ENCODE measurements at regions not wholly inside any gene's neighbourhood (a gene's known extent, or its start where the extent isn't known, plus 50 kb on each side); places are given as distances from the start of the nearest gene placed in this dataset.

DNA sequence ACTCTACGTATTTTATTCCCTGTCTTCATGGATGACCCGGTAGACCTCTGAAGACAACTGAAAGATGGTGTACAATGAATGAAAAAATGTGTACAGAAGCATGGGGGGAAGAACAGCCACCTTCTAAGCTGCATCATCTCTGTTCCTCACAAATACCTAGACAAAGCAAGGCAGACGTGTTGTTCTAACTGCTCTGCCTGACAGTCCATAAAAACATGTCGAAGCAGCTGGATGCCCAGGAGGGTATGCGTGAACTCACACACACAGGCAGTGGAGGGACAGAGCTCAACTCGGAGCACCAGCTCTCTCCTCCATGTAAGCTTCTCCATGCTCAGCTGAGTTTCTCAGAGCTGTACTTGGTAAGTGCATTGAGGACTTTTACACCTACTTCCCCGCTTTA lies 327.4 kb downstream of the CTTN start:
- DNase-seq (ENCODE audit: low read depth in 3 of 3), result no peak

DNA sequence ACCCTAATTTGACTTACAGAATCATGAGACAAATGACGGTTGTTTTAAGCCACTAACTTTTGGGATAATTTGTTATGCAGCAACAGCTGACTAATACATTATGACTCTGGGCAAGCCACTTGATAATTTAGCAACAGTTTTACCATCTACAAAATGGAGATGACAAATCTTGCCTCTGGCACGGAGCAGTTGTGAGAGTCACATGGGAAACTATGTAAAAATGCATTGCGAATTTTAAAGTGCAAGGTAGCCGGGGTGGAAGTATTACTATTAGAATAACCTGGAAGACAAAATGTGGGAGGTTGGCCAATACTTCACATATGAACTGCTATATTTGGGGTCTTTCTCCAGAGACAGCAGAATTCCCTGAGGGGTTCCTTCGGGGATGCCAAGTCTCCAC lies 328.7 kb downstream of the CTTN start:
- DNase-seq (ENCODE audit: low read depth in 3 of 3), result no peak

DNA sequence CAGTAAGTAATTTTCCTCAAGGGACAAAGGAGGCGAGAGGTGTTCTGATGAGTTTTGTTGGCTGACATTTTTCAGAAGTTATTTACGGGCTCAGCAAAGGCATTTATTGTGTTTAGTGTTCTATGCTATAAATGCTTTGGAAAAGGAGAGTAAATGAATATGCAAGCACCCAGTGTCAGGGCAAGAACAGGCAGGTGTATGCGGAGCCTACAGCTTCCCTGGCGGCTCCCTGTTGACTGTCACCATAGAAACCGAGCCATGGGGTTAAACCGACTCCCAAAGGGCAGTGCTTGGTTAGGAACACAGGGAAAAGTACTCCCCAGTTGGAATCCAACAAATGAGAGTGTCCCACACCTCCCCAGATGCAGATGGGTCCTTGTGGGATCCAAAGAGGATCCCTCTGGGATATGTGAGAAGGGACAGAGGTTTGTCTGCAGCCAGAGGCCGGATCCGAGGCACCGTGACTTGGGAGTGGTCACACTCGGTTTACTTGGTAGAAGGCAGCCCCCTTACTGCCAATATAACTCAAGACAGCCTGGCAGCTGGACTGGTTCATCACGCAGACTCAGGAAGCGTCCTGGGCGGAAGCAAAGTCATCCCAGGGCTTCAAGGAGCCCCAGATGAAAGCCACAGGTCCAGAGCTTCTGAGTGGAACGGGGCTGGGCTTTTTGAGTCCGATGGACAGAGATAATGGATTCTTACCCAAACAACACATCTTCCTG lies 329.7 kb downstream of the CTTN start:
- no peak for DNase-seq (ENCODE audit: low read depth in 3 of 3)

DNA sequence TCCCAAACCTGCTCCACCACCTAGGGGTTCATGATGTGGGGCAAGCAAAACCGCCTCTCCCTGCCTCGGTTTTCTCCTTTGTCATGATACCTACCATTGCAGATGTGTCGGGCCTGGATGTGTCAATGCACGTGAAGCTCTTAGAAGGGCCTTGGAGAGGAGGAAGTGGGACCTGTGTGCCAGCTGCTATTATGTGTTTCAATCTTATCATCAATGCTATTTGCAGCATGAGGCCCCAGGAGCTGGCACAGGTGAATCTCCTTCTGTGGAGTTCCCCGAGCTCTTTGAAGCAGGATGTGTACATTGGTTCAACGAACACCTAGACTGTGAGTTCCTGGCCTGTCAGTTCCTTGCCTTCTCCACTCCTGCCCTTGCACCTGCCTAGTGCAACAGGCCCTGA lies 331.6 kb downstream of the CTTN start:
- DNase-seq (ENCODE audit: low read depth in 3 of 3), result no peak

DNA sequence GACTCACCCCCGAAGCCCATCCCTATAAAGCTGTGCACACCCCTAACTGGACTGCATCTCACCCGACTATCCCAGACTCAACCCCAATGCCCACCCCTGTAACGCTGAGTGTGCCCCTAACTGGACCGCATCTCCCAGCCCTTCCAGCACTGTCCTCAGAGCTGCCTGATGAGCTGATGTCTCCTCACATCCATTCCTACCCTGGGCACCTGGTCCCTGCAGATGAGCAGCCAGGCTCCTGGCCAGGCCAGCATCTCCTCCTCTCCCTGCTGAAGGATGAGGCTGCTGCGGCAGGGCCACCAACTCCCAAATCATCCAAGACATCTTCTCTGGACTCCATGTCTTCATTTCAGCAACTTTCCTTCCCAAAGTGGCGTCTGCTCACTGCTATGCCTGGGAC lies 332.1 kb downstream of the CTTN start:
- no peak for DNase-seq (ENCODE audit: low read depth in 3 of 3)

DNA sequence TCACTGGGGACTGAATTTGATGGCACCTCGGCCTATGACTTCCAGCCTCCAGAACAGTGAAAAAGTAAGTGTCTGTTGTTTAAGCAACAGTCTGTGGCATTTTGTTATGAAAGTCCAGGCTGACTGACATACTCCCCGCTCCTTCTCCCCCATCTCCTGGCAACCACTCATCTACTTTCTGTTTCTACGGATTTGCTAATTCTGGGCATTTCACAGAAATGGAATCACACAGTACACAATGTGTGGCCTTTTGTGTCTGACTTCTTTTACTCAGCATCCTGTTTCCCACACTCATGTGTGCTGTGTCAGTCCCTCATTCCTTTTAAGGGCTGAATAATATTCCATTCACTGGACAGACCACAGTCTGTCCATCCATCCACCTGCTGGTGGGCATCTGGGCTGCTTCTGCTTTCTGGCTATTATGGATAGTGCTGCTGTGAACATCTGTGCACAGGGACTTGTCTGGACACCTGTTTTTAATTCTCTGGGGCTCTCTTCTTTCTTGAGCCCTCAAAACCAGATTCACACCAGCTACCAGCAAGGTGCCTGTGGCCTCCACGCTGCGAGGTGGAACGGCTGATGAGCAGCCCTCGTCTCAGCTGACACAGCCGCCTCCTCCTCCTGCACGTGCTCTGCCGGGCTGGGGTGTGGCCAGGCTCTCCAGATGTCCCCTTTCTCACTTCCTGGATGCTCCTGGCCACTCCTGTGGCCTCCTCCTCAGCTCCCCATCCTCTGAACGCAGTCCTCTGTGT lies 333.1 kb downstream of the CTTN start:
- DNase-seq (ENCODE audit: low read depth in 3 of 3), result no peak

DNA sequence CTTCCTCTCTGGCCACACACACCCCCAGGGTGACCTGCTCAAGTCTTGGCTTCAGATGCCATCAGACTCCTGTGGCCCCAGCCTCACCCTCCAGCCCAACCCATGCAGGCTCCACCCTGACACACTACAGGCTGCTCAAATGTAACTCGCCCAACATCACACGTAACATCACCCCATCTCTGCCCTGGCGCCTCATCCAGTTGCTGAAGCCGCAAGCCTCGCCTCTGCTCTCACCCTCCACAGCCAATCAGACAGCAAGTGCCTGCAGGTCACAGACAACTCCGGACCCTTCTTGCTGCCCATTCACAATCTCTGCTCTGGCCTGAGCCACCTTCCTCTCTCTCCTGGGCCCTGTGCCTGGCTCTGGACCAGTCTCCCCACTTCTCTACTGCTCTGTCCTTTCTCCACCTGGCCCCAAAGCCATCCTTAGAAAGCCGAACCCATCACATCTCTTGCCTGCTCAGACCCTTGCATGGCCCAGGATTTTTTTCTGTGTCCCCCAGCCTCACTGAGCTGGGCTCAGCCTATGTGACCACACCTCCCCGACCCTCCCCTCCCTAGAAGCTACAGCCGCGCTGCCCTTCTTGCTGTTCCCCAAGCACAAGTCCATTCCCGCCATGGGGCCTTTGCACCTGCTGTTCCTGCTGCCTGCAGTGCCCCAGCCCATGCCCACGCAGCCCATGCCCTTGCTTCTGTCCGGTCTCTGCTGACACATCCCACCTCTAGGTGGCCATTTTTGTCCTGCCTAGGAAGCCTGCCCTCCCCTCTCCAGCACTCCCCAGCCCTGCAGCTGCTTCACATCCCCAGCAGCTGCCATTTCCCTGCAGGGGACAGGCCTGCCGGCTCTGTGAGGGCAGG lies 333.9 kb downstream of the CTTN start:
- DNase-seq (ENCODE audit: low read depth in 3 of 3), result no peak

DNA sequence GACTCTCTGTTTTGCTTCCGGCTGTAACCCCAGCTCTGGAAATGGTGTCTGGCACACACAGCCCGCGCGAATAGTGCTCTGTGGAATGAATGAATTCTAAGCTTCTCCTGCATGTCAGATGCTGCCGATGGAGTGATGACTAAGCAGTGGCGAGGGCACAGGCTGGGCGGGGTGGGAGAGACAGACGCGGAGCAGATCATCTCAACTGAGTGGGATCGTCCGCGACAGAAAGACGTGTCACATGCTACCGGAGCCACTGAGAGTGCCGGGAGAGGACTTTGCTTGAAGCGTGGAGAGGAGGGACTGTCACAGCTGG lies 334.5 kb downstream of the CTTN start:
- DNase-seq (ENCODE audit: low read depth in 3 of 3), result no peak

DNA sequence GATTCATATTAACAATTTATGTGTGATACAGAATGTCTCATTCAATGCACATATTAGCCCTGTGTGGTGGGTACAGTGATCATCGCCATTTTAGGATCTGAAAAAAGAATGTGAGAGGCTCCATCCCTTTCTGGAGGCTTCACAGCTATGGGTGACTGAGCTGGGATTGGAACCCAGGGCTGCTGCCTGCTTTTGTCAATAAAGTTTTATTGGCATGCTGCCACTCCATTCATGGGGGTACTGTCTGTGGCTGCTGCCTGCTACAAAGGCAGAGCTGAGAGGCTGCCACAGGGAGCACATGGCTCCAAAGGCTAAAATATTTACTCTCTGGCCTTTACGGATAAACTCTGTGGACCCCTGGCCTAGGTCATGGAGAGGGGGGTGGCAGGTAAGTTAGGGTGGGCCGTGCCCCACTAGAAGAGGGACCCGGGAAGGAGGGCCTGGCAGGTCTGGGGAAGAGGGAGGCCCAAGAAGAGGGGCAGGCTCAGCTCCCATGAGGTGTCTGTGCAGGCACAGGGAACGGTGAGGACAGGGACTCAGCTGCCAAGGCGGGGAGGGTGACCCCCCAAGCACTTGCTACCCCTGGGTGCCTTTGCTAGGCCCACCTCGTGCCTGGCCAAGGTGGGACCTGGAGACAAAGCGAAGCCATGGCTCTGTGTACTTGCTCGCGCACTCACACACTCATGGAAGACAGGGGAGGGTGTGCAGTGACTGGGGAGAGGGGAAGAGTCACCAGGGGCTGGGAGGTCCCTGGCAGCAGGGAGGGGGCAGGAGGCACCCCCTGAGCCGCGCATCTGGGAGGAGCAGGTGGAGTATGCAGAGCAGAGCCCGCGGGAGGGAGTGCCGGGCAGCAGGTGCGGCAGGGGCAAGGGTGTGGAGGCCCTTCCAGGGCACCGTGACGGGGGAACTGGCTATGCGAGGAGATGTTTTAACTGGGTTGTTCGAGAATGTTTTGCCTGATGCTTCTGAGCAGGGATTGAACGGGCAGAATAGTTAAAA lies 335.3 kb downstream of the CTTN start:
- DNase-seq (ENCODE audit: low read depth in 3 of 3), result no peak

DNA sequence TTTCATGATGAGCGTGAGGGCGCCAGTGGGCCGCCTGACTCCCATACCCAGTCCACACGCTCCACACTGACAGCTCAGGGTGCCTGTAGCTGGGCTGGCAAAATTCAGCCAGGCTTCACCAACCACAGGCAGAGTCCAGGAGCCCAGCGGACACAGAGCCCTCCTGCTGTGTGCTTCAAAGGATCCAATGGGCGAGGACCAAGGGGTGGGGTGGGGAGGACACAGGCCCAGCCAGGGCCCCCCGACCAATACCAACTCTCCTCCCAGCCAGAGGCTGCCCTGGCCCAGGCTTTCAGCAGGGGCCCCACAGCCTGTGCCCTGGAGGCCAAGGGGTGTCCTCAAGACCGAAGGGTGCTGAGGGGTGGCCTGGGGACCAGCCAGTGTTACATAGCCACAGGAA lies 336.1 kb downstream of the CTTN start:
- DNase-seq (ENCODE audit: low read depth in 3 of 3), result no peak

DNA sequence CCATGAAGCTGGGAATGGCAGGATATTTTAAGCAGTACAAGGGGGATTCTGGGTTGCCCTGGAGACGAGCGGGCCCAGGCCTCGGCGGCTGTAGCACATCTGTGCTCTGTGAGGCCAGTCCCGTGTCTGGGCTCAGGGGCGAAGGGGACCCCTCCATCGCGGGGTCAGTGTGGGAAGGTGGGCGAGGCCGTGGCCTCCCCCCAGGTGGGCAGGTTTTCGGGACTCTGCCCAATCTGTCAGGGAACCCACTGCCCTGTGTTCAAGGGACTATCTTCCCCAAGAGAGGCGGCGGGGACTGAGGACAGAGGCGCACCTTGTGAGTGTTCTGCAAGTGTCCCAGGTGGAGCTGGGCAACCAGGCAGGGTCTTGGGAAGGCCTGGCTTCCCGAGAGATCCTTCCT lies 336.6 kb downstream of the CTTN start:
- DNase-seq (ENCODE audit: low read depth in 3 of 3), result no peak

DNA sequence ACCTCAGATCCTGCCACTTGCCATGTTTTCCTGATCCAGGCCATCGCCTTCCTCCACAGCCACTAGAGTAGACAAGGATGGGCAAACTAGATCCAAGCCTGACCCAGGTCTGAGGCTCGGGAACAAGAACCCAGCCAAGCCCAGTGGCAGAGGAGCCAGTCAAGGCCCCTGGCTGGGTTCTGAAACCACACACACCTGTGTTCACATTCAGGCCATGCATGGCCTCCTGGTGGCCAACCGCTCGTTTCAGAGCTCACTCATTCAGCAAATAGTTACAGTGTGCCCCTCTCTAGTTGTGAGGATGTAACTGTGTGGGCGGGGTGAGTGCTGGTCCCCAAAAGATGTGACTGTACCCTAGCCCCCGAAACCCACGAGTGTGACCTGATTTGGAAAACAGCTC lies 337.6 kb downstream of the CTTN start:
- DNase-seq (ENCODE audit: low read depth in 3 of 3), result no peak

DNA sequence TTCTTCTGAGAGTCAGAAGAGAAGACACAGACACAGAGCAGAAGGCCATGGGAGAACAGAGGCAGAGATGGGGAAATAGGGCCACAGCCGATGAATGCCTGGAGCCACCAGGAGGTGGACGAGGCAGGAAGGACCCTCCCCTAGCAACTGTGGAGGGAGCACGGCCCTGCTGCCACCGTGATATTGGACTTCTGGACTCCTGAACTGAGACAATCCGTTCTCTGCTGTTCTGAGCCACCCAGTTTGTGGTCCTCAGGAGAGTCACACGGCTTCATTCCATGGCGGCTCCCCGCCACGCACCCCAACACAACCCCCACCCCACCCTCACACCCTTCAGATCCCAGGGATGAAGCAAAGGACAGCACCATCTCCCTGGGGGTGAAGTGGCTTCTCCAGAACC lies 338.1 kb downstream of the CTTN start:
- DNase-seq (ENCODE audit: low read depth in 3 of 3), result no peak

DNA sequence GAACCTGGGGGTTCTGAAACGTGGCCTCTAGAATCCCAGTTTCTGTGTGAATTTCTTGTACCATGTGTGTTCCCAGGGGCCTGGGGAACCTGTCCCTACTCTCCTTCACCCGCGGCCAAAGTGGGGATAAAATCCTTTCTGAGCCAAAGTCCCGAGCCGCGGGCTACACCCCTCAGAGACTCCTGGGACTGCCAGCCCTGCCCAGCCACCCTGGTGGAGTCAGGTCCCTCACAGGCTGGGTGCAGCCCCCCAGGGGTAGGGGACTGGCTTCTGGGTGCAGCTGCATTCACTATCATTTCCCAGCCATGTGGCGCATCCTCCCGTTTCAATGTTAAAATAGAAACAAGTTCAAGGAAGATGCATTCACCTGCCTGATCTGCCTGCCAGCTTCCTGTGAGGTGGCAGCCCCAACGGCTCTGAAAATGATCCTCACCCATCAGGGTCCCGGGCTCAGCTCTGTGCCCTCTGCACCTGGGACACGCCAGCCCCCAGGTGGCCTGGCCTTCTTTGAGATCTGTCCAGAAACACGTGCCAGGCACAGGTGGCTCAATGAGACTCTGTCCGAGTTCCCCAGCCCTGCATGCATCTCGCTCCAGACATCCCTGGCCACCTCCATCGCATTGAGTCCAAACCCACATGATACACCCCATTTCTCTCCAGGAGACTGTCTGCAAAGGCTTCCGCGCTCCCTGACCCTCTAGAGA lies 338.8 kb downstream of the CTTN start:
- DNase-seq (ENCODE audit: low read depth in 3 of 3), result no peak

DNA sequence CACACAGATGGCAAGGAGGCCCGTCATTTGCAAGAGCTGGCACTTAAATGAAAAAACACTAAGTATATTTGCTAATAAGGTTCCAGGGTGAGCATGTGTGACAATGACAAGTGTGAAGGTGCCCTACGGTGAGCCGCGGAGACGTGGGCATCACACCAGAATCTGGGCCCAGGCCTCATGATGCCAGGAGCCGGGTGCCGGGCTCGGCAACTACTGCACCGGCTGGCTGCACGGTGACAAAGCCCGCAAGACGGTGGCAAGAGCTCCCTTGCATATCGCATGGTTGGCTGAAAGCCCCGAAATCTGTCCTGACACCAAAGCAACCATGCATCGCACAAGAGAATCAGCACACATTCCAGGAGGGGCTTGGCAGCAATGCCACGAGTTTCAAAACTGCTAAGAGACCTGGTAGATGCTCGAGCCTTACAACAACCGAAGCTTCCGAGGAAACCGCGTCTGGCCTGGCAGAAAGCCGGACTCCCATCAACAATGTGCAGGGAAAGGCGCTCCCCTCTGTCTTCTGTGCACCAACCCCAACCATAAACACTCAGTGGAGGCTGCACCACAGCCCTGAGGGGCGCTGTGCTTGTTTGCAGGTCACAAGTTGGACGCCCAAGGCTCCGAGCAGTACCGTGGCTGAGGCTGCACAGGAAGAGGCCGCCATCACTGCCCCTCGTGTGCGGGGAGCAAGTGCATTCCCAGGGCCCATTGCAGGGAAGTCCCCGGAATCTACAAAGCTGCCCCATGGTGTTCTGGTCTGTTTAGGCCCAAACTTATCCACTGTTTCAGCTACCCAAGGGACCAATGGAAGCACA lies 339.7 kb downstream of the CTTN start:
- no peak for DNase-seq (ENCODE audit: low read depth in 3 of 3)

DNA sequence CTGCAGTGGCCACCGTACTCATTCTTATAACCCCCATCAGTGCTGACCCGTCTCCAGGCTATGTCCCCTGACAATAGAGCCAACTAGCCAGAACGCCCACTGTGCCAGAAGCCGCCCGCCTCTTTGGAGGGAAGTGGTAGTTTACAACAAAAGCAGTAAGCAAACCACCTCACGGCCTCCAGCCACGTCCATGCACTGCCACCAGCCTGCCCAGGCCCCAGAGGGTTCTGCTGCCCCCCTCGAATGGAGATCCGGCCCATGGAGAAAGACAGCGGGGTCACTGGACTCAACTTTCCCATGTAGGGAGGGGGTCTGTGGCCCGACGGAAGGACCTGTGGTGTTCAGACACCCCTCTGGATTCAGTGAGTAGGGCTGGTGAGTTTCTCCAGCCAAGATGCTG lies 340.3 kb downstream of the CTTN start:
- no peak for DNase-seq (ENCODE audit: low read depth in 3 of 3)

DNA sequence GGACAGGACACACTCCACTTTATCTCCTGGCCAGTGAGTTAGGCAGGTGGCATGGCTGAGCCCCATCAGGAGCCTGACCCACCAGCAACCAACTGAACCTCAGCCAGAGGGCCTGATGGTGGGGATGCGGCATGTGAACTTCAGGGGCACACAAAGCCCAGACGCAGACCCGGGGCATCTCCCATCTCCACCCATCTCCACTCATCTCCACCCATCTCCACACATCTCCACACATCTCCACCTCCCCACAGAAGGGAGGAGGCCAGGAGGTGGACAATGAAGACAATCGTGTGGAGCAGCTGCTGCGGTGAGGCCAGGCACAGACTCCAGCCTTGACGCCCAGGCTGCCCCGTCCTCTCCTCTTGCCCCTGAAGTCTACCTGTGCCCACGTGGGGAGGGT lies 340.8 kb downstream of the CTTN start:
- no peak for DNase-seq (ENCODE audit: low read depth in 3 of 3)

DNA sequence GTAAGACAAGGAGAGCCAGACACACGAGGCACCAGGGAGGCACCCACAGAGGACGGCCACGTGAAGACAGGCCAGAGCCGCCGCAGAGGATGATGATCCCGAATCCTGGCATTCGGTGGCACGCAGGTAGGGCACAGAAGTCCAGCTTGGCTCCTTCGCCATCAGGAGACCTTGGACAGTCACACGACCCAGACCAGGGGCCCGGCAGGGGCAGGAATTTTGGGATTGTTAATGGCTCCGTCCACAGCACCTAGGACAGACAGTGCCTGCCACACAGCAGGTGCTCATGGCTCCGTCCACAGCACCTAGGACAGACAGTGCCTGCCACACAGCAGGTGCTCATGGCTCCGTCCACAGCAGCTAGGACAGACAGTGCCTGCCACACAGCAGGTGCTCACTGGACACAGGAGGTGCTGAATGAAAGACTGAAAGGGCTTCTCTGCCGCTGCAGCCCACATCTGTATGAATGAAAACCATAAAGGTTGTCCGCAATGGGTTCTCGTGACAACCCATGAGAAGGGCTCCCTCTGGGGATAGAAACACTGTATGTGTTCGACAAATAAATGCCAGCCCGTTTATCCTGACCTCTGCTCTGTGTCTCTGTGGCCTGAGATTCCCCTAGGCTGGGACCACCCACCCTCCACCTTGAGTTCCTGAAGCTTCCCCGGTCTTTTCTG lies 341.6 kb downstream of the CTTN start:
- DNase-seq (ENCODE audit: low read depth in 3 of 3), result no peak

DNA sequence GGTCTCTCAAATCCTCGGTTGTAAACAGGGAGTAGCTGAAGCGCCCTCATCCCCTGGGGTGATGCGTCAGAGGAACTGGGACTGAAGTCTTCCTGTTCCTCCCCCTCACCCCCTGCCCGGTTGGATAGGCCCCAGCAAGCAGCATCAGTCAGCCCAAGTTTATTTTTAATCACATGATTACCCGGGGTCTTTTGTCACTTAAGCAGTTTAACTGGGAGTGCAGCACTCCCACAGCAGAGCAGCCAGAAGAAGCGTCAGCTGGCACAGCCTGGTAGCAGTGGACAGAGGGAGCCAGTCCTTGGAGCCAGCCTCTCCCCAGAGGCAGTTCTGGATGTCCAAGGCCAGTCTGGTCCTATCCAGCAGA lies 342.1 kb downstream of the CTTN start:
- DNase-seq (ENCODE audit: low read depth in 3 of 3), result no peak

DNA sequence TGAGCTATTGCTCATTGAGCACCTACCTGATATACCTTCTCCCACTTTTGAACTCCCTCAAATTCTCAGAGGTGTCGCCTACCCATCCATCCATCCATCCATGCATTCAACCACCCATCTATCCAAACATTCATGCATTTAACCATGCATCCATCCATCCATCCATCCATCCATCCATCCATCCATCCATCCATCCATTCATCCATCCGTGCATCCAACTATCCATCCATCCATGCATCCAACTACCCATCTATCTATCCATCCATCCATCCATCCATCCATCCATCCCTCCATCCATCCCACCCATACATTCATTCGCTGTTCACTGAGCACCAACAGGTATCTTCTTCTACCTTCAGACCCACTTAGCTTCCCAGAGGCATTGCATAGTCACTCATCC lies 342.8 kb downstream of the CTTN start:
- DNase-seq (ENCODE audit: low read depth in 3 of 3), result no peak
